Activated naive CD8-positive, alpha-beta T cell treated with anti-CD3 and anti-CD28 coated beads, Interleukin-2, amount 10 ng/mL, durations not matched to agents 7 days and 5 days (primary cell): ENCODE measurements at regions not wholly inside any gene's neighbourhood (a gene's known extent, or its start where the extent isn't known, plus 50 kb on each side); places are given as distances from the start of the nearest gene placed in this dataset.
"Not testable (repeated sequence)": the region's sequence is repeated elsewhere in the genome, so short reads cannot be mapped to it uniquely, and the experiment has no call there.

ENCODE experiments used
- ATAC-seq: fragments of 150-1000 bp; cut with Tn5 transposase; one replicate; pipeline ENCODE4 v1.10.0; 2021; ENCODE audit warnings: low read depth, moderate library complexity
- POLR2A ChIA-PET: fragments of 350-600 bp; sonication (Branson Sonifier 250); formaldehyde crosslinking; loops from one replicate; lab custom pipeline; 2021; ENCODE audit warnings: antibody characterized with exemption; lab: Charles Lee
- DNase-seq: peaks from one replicate; pipeline ENCODE4 v3.0.0; 2021
- H3K27ac Mint-ChIP-seq: one replicate; pipeline ENCODE4 v1.8.0; 2022; ENCODE audit warnings: mild to moderate bottlenecking, mixed read lengths
- H3K27me3 Mint-ChIP-seq: one replicate; pipeline ENCODE4 v1.8.0; 2022; ENCODE audit warnings: mild to moderate bottlenecking, moderate library complexity, mixed read lengths
- H3K36me3 Mint-ChIP-seq: one replicate; pipeline ENCODE4 v1.8.0; 2021; ENCODE audit warnings: mild to moderate bottlenecking, mixed read lengths
- H3K4me1 Mint-ChIP-seq: one replicate; pipeline ENCODE4 v1.8.0; 2021; ENCODE audit warnings: mixed read lengths
- H3K4me3 Mint-ChIP-seq: one replicate; pipeline ENCODE4 v1.8.0; 2022; ENCODE audit warnings: mild to moderate bottlenecking, moderate library complexity, mixed read lengths
- H3K9me3 Mint-ChIP-seq: one replicate; pipeline ENCODE4 v1.8.0; 2021; ENCODE audit warnings: mixed read lengths

DNA sequence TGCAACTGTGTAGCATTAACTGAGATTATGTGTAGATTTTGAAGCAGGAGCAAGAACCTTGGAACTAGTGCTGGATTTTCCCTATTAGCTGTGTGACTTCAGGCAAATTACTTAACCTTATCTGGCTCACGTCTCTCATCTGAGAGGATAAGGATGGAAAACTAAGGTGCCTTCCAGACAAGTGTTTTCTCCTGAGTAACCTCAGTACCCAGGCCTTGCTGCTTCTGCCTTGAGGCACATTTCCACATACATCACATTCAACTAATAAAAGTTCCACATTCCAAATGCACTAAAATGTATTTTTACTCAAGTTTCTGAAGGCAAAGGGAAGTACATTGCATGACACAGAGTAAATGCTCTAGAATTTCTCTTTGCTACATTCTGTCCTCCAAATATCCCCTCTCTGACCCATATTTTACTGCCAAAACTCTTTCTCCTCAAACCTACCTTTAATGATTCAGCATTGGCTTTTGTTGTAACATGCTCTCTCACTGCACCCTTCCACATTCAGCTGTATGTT is 195.4 kb upstream of the ADGRL3 start:
- Mint-ChIP-seq H3K36me3 (no peaks in the 10 kb centered on the region), H3K4me1 (no peaks in the 10 kb centered on the region), H3K9me3 (peaks cover 5% of the 10 kb centered on the region), H3K4me3 (no peak overlapping the region), H3K27me3 (no peaks in the 10 kb centered on the region), H3K27ac (no peak overlapping the region)
- no peak for ATAC-seq
- POLR2A ChIA-PET = no interaction called here
- DNase-seq = no peak

DNA sequence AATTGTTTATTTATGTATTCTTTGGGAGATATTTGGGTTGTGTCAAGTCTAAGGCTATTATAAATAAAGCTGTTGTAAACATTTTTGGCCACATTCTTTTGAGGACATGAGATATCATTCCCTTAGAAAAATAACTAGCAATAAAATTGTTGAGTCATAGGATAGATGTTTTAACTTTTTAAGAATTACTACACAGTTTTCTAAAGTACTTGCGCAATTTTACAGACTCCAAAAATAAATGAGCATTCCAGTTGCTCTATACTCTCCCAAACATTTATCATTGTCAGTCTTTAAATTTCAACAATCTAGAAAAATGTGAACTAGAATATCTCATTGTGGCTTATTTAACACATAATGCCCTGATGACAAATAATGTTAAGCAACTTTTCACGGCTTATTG is 189.1 kb upstream of the ADGRL3 start:
- H3K9me3 Mint-ChIP-seq = peaks cover 7% of the 10 kb centered on the region
- no peaks in the 10 kb centered on the region for H3K27me3 Mint-ChIP-seq
- no peak overlapping the region for H3K4me3 Mint-ChIP-seq
- H3K27ac Mint-ChIP-seq = no peak overlapping the region
- ATAC-seq (no peak), DNase-seq (no peak)
- no peaks in the 10 kb centered on the region for H3K4me1 Mint-ChIP-seq
- POLR2A ChIA-PET = no interaction called here
- no peaks in the 10 kb centered on the region for H3K36me3 Mint-ChIP-seq

DNA sequence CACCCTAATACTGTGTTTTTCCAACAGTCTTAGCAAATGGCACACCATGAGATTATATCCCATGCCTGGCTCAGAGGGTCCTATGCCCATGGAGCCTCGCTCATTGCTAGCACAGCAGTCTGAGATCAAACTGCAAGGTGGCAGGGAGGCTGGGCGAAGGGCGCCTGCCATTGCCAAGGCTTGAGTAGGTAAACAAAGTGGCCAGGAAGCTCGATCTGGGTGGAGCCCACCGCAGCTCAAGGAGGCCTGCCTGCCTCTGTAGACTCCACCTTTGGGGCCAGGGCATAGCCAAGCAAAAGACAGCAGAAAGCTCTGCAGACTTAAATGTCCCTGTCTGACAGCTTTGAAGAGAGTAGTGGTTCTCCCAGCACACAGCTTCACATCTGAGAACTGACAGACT is 188.2 kb upstream of the ADGRL3 start:
- DNase-seq, H3K27ac Mint-ChIP-seq, H3K9me3 Mint-ChIP-seq, H3K27me3 Mint-ChIP-seq, ATAC-seq, H3K4me1 Mint-ChIP-seq, POLR2A ChIA-PET, H3K36me3 Mint-ChIP-seq, H3K4me3 Mint-ChIP-seq: not testable (repeated sequence)

DNA sequence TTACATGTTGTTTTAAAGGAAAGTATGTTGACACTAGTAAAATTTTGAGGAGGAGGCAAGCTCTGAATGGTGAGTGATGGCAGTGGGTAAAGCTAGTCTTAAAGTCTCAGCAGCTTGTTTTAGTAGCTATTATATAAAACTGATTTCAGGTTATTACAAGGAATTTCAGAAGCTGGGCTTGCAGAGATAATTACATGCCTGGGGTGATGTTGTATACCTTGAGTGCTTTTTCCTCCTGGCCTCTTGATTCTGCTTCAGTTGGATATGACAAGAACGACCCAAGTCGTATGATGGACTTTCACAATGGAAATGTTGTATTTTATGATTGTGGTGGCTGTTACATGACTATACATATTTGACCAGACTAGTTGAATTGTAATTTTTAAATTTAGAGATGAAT is 175.5 kb upstream of the ADGRL3 start:
- Mint-ChIP-seq H3K4me1 (no peaks in the 10 kb centered on the region), H3K9me3 (peaks cover 4% of the 10 kb centered on the region), H3K4me3 (no peak overlapping the region), H3K27ac (no peak overlapping the region), H3K27me3 (no peaks in the 10 kb centered on the region), H3K36me3 (no peaks in the 10 kb centered on the region)
- POLR2A ChIA-PET = no interaction called here
- ATAC-seq = no peak
- DNase-seq = no peak

DNA sequence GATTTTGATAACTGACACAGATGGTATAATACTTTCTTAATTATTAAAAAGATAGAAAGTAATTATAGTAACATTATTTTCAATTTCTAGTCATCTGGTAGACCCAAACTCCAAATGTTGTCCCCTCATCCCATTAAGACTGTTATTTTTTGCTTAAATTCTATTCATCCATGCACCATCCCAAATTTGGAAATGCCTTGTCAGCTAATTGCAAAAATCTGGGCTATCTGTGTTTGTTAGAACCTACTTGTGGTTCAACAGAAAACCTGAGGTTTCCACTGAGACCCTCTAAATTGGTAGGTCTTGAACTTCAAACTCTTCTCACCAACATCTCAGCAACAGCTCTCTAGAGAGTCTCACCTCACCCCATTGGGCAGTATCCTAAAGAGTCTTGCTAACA is 172.2 kb upstream of the ADGRL3 start:
- DNase-seq (no peak), ATAC-seq (no peak)
- POLR2A ChIA-PET = no interaction called here
- no peak overlapping the region for H3K27ac Mint-ChIP-seq
- no peaks in the 10 kb centered on the region for H3K36me3 Mint-ChIP-seq
- no peak overlapping the region for H3K4me3 Mint-ChIP-seq
- no peaks in the 10 kb centered on the region for H3K27me3 Mint-ChIP-seq
- H3K9me3 Mint-ChIP-seq = no peaks in the 10 kb centered on the region
- no peaks in the 10 kb centered on the region for H3K4me1 Mint-ChIP-seq

DNA sequence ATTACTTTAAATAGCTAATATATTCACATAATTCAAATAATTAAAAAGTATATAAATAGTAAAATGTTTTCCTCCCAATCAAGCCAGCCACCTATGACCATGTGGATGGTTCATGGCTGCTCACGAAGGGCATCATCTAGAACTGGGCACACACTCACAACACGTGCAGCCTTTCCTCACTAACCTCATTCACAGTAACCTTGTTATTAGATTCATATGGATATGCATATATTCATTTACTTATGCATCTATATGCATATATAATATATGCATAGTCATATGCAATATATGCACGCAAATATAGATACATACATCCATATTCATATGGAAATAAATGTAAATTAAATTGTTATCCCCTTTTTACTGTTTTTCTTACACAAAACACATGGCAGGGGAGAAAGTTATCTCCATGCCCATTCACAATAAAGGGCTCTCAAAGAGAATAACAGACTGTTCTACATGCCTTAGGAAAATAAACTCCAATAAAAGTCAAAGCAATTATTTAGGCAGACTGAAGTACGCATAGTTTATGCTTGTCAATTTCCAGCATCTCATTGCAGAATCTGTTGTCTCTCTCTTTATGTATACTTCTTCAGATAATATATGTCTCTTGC is 163.9 kb upstream of the ADGRL3 start:
- no peak for ATAC-seq
- no peak overlapping the region for H3K4me3 Mint-ChIP-seq
- DNase-seq = no peak
- H3K9me3 Mint-ChIP-seq = peaks cover 3% of the 10 kb centered on the region
- H3K27ac Mint-ChIP-seq = no peak overlapping the region
- POLR2A ChIA-PET = no interaction called here
- no peaks in the 10 kb centered on the region for H3K36me3 Mint-ChIP-seq
- no peaks in the 10 kb centered on the region for H3K27me3 Mint-ChIP-seq
- H3K4me1 Mint-ChIP-seq = no peaks in the 10 kb centered on the region

DNA sequence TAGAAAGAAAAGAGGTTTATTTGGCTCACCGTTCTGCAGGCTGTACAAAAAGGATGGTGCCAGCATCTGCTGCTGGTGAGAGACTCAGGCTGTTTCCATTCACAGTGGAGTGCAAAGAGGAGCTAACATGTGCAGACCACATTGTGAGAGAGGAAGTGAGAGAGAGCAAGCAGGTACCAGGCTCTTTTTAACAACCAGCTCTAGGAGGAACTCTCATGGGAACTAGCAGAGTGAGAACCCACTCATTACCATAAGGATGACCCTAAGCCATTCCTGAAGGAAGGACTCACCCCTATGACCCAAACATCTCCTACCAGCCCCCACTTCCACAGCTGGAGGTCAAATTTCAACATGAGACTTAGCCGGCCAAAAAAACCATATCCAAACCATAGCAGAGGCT is 158.6 kb upstream of the ADGRL3 start:
- Mint-ChIP-seq H3K36me3 (no peaks in the 10 kb centered on the region), H3K27ac (no peak overlapping the region), H3K4me3 (no peak overlapping the region), H3K9me3 (peaks cover 5% of the 10 kb centered on the region), H3K4me1 (no peaks in the 10 kb centered on the region), H3K27me3 (no peaks in the 10 kb centered on the region)
- no peak for DNase-seq
- POLR2A ChIA-PET = no interaction called here
- no peak for ATAC-seq

DNA sequence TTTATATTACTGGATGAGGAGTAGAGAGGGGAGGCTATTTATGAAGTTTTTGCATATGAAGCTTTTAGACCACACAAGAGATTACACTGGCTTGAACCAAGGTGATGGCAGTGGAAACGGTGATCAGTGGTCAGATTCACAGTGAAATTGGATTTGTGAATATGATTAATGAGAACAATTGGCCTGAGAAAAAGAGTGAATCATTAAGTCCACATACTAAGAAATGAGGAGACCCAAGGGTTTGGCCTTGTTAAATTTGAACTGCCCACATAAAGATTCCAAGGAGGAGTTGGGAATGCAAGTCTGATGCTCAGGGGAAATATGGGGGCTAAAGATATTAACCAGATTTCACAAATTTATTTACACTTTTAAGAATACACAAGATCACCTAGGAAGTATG is 155.3 kb upstream of the ADGRL3 start:
- POLR2A ChIA-PET = no interaction called here
- peaks cover 5% of the 10 kb centered on the region for H3K9me3 Mint-ChIP-seq
- H3K4me3 Mint-ChIP-seq = no peak overlapping the region
- H3K27me3 Mint-ChIP-seq = no peaks in the 10 kb centered on the region
- H3K36me3 Mint-ChIP-seq = no peaks in the 10 kb centered on the region
- no peak overlapping the region for H3K27ac Mint-ChIP-seq
- DNase-seq (no peak), ATAC-seq (no peak)
- no peaks in the 10 kb centered on the region for H3K4me1 Mint-ChIP-seq

DNA sequence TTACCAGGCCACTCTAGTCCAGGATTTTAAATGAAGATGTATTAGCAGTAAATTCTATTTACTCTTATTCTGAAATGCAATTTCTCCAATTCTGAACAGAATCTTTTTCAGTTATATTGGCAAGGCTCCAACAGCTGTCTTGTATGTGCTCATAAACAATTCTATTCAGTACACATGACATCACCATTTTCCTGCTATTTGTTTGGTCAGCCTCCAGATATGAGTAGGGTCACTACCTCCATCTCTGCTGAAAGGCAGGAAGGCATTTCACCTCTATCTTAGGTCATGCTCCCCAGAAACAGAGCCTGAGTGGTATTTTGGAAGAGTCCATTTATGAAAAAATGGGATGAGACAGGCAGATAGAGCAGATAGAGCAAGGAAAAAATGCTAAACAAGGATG is 151.1 kb upstream of the ADGRL3 start:
- POLR2A ChIA-PET = no interaction called here

DNA sequence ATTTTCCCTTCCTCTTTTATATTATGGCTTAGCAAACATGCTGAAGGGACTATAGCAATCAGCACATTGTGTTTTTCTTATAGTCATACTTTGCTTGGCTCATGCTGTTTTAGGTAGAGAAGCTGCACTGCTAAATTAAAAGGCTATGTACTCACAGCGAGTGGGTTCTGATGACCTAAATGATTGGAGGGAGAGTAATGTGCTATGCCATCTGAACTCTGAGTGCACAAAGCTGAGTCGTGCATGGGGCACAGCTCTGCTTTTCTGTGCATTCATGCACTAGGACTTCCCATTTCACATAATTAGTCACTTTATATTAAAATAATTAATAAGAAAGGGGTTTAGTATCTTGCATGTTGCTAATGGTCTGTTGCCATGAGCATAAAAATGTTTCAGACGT is 132.7 kb upstream of the ADGRL3 start:
- H3K9me3 Mint-ChIP-seq = peaks cover 4% of the 10 kb centered on the region
- no peak for DNase-seq
- H3K4me1 Mint-ChIP-seq = no peaks in the 10 kb centered on the region
- H3K27ac Mint-ChIP-seq = no peak overlapping the region
- H3K36me3 Mint-ChIP-seq = no peaks in the 10 kb centered on the region
- no peak for ATAC-seq
- no peak overlapping the region for H3K4me3 Mint-ChIP-seq
- POLR2A ChIA-PET = no interaction called here
- no peaks in the 10 kb centered on the region for H3K27me3 Mint-ChIP-seq

More for the DNA sequence above, 151.1 kb upstream of the ADGRL3 start:
- H3K4me1 Mint-ChIP-seq = no peaks in the 10 kb centered on the region
- no peak overlapping the region for H3K4me3 Mint-ChIP-seq
- no peaks in the 10 kb centered on the region for H3K36me3 Mint-ChIP-seq
- no peak overlapping the region for H3K27ac Mint-ChIP-seq
- no peak for ATAC-seq
- H3K9me3 Mint-ChIP-seq = peaks cover 5% of the 10 kb centered on the region
- no peak for DNase-seq
- no peaks in the 10 kb centered on the region for H3K27me3 Mint-ChIP-seq

DNA sequence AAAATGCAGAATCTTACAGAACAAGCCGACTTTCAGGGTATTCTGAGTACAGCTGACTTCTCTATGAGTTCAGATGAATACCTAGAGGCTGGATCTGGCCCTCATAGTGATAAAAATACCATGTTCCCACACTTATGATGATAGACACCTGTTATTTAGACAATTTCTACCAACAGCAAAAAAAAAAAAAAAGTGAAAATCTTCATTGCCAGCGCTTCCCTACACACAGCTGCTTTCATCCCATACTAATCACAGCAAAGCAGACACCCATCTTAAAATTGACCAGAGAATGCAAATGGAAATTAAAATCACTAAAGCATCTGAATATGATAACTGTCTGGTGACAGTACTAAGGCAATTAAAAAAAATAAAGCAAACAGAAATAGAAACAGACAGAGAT is 132.1 kb upstream of the ADGRL3 start:
- Mint-ChIP-seq H3K9me3 (peaks cover 4% of the 10 kb centered on the region), H3K4me1 (no peaks in the 10 kb centered on the region), H3K27ac (no peak overlapping the region), H3K4me3 (no peak overlapping the region), H3K36me3 (no peaks in the 10 kb centered on the region), H3K27me3 (no peaks in the 10 kb centered on the region)
- DNase-seq (no peak), ATAC-seq (no peak)
- POLR2A ChIA-PET = no interaction called here

DNA sequence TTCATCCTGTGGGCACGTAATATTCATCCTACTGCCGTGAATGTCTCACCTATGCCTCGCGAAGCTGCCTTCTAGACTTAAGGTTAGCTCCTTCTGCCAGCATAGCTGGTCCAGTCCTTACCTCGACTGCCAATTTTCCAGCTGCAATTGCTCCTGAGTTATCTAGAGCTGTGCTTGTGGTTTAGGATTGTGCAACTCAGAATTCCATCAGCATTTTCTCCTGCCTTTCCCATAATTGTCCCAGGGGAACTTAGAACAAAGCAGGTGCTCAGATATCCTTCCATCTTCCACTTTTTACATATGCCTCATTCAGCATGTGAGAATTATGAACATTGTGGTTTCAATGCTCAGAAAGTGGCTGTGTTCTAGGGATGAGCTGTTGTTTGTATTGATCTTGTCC is 131.4 kb upstream of the ADGRL3 start:
- Mint-ChIP-seq H3K9me3 (peaks cover 5% of the 10 kb centered on the region), H3K4me3 (no peak overlapping the region), H3K27me3 (no peaks in the 10 kb centered on the region), H3K36me3 (no peaks in the 10 kb centered on the region), H3K27ac (no peak overlapping the region), H3K4me1 (no peaks in the 10 kb centered on the region)
- DNase-seq (no peak), ATAC-seq (no peak)
- POLR2A ChIA-PET = no interaction called here

DNA sequence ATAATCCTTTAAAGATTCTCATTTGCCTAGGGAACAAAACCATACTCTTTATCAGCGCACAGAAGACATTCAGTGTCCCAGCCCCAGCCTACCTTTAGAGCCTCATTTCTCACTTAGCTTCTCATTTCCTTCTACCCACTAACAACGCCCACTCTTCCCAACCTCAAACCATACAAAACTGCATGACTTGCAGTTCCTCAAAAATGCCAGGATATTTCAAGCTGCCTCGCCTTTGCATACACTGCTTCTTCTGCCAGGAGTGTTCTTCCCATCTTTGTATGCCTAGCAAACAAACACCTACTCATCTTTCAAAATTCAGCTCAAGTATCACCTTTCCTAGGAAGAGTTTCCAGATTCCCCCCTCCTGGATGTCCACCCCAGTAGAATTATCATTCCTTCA is 129.9 kb upstream of the ADGRL3 start:
- ATAC-seq (no peak), DNase-seq (no peak)
- POLR2A ChIA-PET = no interaction called here
- Mint-ChIP-seq H3K36me3 (no peaks in the 10 kb centered on the region), H3K4me3 (no peak overlapping the region), H3K4me1 (no peaks in the 10 kb centered on the region), H3K27me3 (no peaks in the 10 kb centered on the region), H3K9me3 (peaks cover 4% of the 10 kb centered on the region), H3K27ac (no peak overlapping the region)

DNA sequence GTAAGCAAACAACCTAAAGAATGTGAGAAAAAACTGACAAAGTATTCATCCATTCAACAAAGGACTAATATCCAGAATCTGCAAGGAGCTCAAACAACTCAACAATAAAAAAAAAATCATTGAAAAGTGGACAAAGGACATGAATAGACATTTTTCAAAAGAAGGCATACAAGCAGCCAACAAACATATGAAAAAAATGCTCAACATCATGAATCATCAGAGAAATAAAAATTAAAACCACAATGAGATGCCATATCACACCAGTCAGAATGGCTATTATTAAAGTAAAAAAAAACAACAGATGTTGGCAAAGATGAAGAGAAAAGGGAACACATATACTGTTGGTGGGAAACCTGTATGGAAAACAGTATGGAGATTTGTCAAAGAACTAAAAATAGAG is 120.7 kb upstream of the ADGRL3 start:
- Mint-ChIP-seq H3K4me1 (no peaks in the 10 kb centered on the region), H3K4me3 (no peak overlapping the region), H3K9me3 (no peaks in the 10 kb centered on the region), H3K27ac (no peak overlapping the region), H3K27me3 (no peaks in the 10 kb centered on the region), H3K36me3 (no peaks in the 10 kb centered on the region)
- ATAC-seq (no peak), DNase-seq (no peak)
- POLR2A ChIA-PET = no interaction called here

DNA sequence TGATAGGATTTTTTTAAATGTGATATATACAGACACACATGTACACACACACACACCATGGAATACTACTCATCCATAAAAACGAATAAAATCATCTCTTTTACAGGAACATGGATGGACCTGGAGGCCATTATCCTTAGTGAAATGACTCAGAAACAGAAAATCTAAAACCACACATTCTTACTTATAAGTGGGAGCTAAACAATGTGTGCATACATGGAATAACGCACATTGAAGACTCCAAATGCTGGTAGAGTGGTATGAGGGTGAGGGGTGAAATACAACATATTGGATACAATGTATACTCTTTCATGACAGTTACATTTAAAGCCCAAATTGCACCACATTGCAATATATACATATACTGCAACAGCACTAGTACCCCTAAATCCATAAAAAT is 120.2 kb upstream of the ADGRL3 start:
- no peaks in the 10 kb centered on the region for H3K9me3 Mint-ChIP-seq

More for the DNA sequence above, 120.2 kb upstream of the ADGRL3 start:
- Mint-ChIP-seq H3K36me3 (no peaks in the 10 kb centered on the region), H3K27ac (no peak overlapping the region), H3K4me1 (no peaks in the 10 kb centered on the region), H3K4me3 (no peak overlapping the region), H3K27me3 (no peaks in the 10 kb centered on the region)
- DNase-seq (no peak), ATAC-seq (no peak)
- POLR2A ChIA-PET = no interaction called here
